SU-DHL-6 (cell line): ENCODE measurements at regions not wholly inside any gene's neighbourhood (a gene's known extent, or its start where the extent isn't known, plus 50 kb on each side); places are given as distances from the start of the nearest gene placed in this dataset.

ENCODE experiments used
- EZH2phosphoT487 ChIP-seq: fragments of 200-600 bp; sonication (generic), shearing (Covaris generic); conservative IDR thresholded peaks from 2 replicates; pipeline ENCODE4 v1.6.1; 2018; ENCODE audit warnings: mild to moderate bottlenecking, antibody characterized with exemption, low read length, moderate library complexity, mixed read lengths
- TF ChIP-seq, protein P1 (sequence below): fragments of 200-600 bp; sonication (generic); IDR thresholded peaks from one replicate; pipeline ENCODE4 v1.5.1; 2017; ENCODE audit warnings: antibody characterized with exemption, mild to moderate bottlenecking, low read length, moderate library complexity; ENCODE audit not compliant: insufficient read depth, poor library complexity, severe bottlenecking

DNA sequence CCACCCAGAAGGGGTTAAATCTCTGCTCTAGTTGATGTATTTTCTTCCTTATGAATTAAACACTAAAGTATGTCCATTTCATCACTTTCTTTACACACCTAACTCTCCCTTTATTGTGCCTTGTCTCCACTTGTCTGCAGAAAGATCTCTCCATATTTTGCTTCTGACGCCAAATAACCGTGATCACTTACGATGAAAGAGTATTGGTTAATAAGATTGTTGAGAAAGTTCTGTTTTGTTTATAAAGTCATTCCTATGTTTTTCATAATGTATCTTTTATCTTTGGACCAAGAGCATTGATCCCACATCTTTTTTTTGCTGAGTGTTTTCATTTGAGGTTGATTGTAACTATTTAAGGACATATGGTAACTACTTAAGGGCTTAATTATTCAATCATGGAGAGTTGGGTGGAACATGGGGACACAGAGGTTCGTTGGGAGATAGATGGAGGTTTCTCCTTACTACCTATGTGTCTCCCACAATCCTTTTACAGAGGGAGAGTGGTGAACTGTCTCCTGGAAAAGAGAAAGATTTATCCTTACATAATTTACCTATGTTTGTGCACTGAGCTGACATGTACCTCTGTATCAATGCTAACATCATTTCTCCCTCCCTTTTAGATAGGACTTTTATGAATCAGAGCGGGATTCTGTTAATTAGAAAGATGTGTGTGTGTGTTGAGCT lies 120.7 kb upstream of the SLC38A2 start:
- TF ChIP-seq, protein P1, sequence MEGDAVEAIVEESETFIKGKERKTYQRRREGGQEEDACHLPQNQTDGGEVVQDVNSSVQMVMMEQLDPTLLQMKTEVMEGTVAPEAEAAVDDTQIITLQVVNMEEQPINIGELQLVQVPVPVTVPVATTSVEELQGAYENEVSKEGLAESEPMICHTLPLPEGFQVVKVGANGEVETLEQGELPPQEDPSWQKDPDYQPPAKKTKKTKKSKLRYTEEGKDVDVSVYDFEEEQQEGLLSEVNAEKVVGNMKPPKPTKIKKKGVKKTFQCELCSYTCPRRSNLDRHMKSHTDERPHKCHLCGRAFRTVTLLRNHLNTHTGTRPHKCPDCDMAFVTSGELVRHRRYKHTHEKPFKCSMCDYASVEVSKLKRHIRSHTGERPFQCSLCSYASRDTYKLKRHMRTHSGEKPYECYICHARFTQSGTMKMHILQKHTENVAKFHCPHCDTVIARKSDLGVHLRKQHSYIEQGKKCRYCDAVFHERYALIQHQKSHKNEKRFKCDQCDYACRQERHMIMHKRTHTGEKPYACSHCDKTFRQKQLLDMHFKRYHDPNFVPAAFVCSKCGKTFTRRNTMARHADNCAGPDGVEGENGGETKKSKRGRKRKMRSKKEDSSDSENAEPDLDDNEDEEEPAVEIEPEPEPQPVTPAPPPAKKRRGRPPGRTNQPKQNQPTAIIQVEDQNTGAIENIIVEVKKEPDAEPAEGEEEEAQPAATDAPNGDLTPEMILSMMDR = no peak
- TF ChIP-seq EZH2phosphoT487 = no peak
